ENCODE measurements at regions not wholly inside any gene's neighbourhood (a gene's known extent, or its start where the extent isn't known, plus 50 kb on each side); places are given as distances from the start of the nearest gene placed in this dataset.

DNA sequence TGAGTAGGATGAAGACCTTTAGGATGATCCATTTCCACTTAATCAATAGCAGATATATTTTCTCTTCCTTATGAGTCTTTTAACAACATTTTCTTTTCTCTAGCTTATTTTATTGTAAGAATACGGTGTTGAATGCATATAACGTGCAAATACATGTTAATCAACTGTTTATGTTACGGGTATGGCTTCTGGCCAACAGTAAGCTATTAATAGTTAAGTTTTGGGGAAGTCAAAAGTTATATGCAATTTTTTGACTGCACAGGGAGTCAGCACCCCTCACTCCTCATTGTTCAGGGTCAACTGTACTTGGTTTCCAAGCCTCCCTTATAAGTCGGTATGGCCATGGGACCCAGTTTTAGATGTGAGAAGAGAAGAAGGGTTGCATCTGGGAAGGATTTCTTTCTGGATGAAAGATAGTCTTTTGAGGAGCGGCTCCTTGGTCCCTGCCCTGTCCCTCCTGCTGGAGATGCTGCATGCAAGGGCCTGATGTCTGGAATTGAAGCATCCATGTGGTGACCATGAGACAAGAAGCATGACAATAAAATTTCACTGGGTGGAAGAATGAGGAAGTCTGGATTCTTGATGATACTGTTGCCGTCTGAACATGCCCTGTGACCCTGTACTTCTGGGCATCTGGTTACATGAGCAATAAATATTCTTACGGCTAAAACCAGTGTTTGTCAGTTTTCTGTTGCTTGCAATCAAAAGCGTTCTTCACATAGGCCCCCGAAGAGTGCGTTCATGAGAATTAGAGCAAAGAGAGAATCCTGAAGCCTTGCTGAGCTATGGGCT, 194.7 kb upstream of the PMEPA1 start:
- H3K4me1 Mint-ChIP-seq (ENCODE audit: low read depth): no peaks in the 10 kb centered on the region
- no peak overlapping the region for H3K4me3 Mint-ChIP-seq
- DNase-seq (ENCODE audit: low spot score): no peak
- H3K36me3 Mint-ChIP-seq (ENCODE audit: low read depth): no peaks in the 10 kb centered on the region
- intact Hi-C loops (cut with micrococcal nuclease): no loop called here
- peaks cover 14% of the 10 kb centered on the region for H3K27me3 Mint-ChIP-seq (ENCODE audit: insufficient read depth)
- H3K9me3 Mint-ChIP-seq: no peaks in the 10 kb centered on the region
- H3K27ac Mint-ChIP-seq: no peak overlapping the region

DNA sequence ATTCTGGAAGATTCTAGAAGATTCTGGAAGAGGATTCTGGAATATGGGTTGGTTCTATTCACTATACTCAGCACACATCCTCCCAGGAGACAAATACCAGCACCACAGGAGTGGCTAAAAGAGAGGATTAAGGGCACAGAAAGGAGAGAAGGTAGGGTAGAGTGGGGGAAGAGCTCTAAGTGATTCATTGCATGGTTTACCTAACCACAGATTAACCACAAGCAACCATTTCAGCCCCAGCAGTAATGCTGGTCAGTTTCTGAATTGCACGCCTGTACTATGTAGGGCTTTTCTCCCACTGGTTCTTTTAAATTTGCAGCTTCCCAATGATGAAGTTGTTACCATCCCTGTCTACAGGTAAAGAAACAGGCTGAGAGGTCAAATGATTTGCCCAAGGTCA, 192.7 kb upstream of the PMEPA1 start:
- H3K9me3 Mint-ChIP-seq: no peaks in the 10 kb centered on the region
- intact Hi-C loops (cut with micrococcal nuclease): no loop called here
- no peak overlapping the region for H3K27ac Mint-ChIP-seq
- H3K27me3 Mint-ChIP-seq (ENCODE audit: insufficient read depth): peaks cover 17% of the 10 kb centered on the region
- H3K4me3 Mint-ChIP-seq: no peak overlapping the region
- no peak for DNase-seq (ENCODE audit: low spot score)
- H3K4me1 Mint-ChIP-seq (ENCODE audit: low read depth): no peaks in the 10 kb centered on the region
- H3K36me3 Mint-ChIP-seq (ENCODE audit: low read depth): no peaks in the 10 kb centered on the region

DNA sequence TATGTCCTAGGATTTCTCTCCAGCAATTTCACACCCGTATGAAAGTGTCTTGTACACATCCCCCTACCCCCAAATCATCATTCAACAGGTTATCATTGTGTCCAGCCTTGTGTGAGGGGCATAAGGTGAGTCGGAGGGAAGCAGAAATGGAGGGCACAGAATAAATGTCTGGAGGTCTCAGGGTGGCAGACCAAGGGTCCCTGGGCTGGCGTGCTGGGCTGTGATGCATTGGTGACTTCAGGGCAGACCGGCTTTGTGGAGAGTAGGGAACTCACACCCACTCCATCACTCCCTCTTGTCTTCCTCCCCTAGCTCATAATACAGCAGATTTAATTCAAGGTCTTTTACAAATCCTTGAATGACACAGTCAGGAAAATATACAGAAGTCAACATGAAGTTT, 191.7 kb upstream of the PMEPA1 start:
- H3K27ac Mint-ChIP-seq: no peak overlapping the region
- H3K36me3 Mint-ChIP-seq (ENCODE audit: low read depth): no peaks in the 10 kb centered on the region
- peaks cover 17% of the 10 kb centered on the region for H3K27me3 Mint-ChIP-seq (ENCODE audit: insufficient read depth)
- no peak overlapping the region for H3K4me3 Mint-ChIP-seq
- H3K9me3 Mint-ChIP-seq: no peaks in the 10 kb centered on the region
- no peaks in the 10 kb centered on the region for H3K4me1 Mint-ChIP-seq (ENCODE audit: low read depth)
- intact Hi-C loops (cut with micrococcal nuclease): no loop called here
- no peak for DNase-seq (ENCODE audit: low spot score)

GRCh38 chr20:57900226-57900905, 190.6 kb upstream of the PMEPA1 start:
- Mint-ChIP-seq H3K27ac (no peak overlapping the region), H3K36me3 (ENCODE audit: low read depth) (no peaks in the 10 kb centered on the region), H3K4me1 (ENCODE audit: low read depth) (no peaks in the 10 kb centered on the region), H3K27me3 (ENCODE audit: insufficient read depth) (peaks cover 10% of the 10 kb centered on the region), H3K9me3 (no peaks in the 10 kb centered on the region), H3K4me3 (no peak overlapping the region)
- no peak for DNase-seq (ENCODE audit: low spot score)
- intact Hi-C loops (cut with micrococcal nuclease): no loop called here

DNA sequence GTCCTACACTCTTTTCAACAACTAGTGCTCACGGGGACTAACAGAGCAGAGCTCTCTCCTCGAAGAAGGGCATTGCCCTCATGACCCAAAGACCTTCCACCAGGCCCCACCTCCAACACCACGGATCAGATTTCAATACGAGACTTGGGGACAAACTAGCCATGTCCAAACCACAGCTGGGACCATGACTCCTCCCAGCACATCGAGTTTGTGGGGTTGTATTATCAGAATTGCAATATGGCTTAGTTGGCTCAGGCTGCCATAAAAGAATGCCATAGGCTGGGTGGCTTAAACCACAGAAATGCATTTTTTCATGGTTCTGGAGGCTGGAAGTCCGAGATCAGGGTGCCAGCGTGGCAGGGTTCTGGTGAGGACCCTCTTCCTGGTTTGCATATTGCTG, 189.7 kb upstream of the PMEPA1 start:
- no peaks in the 10 kb centered on the region for H3K9me3 Mint-ChIP-seq
- intact Hi-C loops (cut with micrococcal nuclease): no loop called here
- H3K27me3 Mint-ChIP-seq (ENCODE audit: insufficient read depth): peaks cover 5% of the 10 kb centered on the region
- H3K27ac Mint-ChIP-seq: no peak overlapping the region
- DNase-seq (ENCODE audit: low spot score): no peak
- no peak overlapping the region for H3K4me3 Mint-ChIP-seq
- no peaks in the 10 kb centered on the region for H3K36me3 Mint-ChIP-seq (ENCODE audit: low read depth)
- no peaks in the 10 kb centered on the region for H3K4me1 Mint-ChIP-seq (ENCODE audit: low read depth)

- H3K4me3 Mint-ChIP-seq: no peak overlapping the region
- no peaks in the 10 kb centered on the region for H3K4me1 Mint-ChIP-seq (ENCODE audit: low read depth)
- no peaks in the 10 kb centered on the region for H3K9me3 Mint-ChIP-seq
- no peaks in the 10 kb centered on the region for H3K36me3 Mint-ChIP-seq (ENCODE audit: low read depth)
- peaks cover 5% of the 10 kb centered on the region for H3K27me3 Mint-ChIP-seq (ENCODE audit: insufficient read depth)
- DNase-seq (ENCODE audit: low spot score): no peak
- intact Hi-C loops (cut with micrococcal nuclease): no loop called here
- no peak overlapping the region for H3K27ac Mint-ChIP-seq
Measured at GRCh38 chr20:57898332-57898731, 188.5 kb upstream of the PMEPA1 start.

DNA sequence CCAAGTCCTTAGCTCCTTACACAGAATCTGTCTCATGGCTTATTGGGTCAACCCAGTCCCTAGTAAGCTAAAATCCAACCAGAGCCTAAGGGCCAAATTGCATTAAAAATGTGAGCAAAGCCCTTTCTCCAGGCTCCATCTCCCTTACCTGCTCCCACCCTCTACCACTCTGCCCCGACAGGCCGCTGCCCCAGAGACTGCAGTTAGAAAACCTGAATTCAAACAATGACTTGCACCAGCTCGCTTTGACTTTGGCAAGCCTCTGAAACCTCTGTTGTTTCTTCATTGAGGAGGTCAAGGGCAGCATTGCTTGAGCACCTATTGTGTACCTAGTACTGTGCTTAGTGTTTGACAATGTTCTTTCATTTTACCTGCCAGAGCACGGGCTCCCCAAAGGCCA, 188.1 kb upstream of the PMEPA1 start:
- Mint-ChIP-seq H3K4me1 (ENCODE audit: low read depth) (no peaks in the 10 kb centered on the region), H3K9me3 (no peaks in the 10 kb centered on the region), H3K27me3 (ENCODE audit: insufficient read depth) (peaks cover 5% of the 10 kb centered on the region), H3K4me3 (no peak overlapping the region), H3K36me3 (ENCODE audit: low read depth) (no peaks in the 10 kb centered on the region), H3K27ac (no peak overlapping the region)
- DNase-seq (ENCODE audit: low spot score): no peak
- intact Hi-C loops (cut with micrococcal nuclease): no loop called here

DNA sequence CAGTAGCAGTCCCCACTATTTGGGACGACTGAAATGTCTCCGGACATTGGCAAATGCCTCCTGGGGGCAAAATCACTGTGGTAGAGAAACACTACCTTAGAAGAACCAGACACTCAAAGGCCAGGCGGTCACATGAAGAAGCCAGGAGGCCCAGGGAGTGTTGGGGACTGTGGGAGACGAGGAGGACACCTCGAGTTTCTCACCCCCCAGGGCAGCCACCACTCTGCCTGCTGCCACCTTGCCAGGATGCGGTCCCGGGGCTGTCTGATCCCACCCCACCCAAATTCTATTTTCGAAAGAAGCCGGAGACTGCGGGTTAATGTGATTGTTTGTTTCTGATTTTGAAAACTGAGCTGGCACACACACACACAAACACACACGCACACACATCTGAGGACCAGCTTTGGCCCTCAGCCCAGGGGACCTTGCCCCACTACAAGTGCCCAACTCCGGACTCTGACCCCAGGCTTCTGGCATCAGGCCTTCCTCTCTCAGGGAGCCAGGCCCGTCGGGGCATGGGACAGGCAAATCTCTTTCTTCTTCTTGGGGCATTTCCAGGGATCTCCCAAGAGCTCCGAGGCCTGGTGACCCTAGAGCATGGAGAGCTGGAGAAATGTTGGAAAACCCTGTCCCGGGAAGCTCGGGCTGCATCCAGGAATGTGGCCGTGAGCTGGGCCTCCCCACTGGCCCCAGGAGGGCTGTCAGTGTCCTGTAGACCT, 187.5 kb upstream of the PMEPA1 start:
- no peaks in the 10 kb centered on the region for H3K9me3 Mint-ChIP-seq
- peaks cover 5% of the 10 kb centered on the region for H3K27me3 Mint-ChIP-seq (ENCODE audit: insufficient read depth)
- intact Hi-C loops (cut with micrococcal nuclease): no loop called here
- no peak overlapping the region for H3K27ac Mint-ChIP-seq
- H3K36me3 Mint-ChIP-seq (ENCODE audit: low read depth): no peaks in the 10 kb centered on the region
- no peak overlapping the region for H3K4me3 Mint-ChIP-seq
- no peak for DNase-seq (ENCODE audit: low spot score)
- H3K4me1 Mint-ChIP-seq (ENCODE audit: low read depth): no peaks in the 10 kb centered on the region

DNA sequence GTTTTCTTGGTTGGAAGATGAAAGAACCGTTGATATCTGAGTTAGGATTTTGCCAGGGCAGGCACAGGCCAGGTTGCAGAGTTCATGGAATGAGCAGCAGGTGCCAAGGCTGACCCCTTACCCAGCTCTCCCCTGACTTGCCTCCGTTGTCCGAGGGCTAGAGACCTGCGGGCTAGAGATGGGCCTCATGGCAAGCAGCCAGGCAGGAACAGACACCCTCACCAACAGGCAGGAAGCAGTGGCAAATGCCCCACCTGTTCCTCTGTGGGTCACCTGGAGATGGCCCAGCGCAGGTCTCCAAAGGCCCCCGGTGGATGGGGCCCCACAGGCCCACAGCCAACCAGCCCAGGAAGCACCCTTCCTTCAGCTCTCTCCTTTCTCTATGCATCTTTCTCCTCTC, 186.7 kb upstream of the PMEPA1 start:
- Mint-ChIP-seq H3K9me3 (no peaks in the 10 kb centered on the region), H3K27me3 (ENCODE audit: insufficient read depth) (peaks cover 5% of the 10 kb centered on the region), H3K27ac (no peak overlapping the region), H3K36me3 (ENCODE audit: low read depth) (no peaks in the 10 kb centered on the region), H3K4me1 (ENCODE audit: low read depth) (no peaks in the 10 kb centered on the region), H3K4me3 (no peak overlapping the region)
- DNase-seq (ENCODE audit: low spot score): no peak
- intact Hi-C loops (cut with micrococcal nuclease): no loop called here

DNA sequence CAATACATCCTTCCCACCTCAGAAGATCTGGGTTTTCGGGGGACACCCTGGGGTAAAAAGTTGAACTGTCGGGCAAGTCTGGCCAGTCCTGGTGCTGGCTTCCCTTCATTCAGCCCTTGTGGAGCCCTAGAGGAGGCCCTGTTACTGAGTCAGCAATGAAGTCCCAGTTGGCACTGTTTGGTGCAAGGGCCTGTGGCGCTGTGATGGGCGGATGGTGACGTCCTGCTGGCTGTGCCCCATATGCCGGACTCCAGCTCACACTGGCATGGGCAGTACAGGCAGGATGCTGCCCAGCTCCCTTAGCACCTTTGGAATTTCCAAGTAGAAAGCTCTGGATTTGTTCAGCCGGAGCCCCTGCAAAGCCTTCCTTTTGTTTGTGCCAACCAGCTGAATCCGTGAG, 186.2 kb upstream of the PMEPA1 start:
- intact Hi-C loops (cut with micrococcal nuclease): no loop called here
- Mint-ChIP-seq H3K36me3 (ENCODE audit: low read depth) (no peaks in the 10 kb centered on the region), H3K27ac (no peak overlapping the region), H3K4me1 (ENCODE audit: low read depth) (no peaks in the 10 kb centered on the region), H3K27me3 (ENCODE audit: insufficient read depth) (peaks cover 3% of the 10 kb centered on the region), H3K9me3 (no peaks in the 10 kb centered on the region), H3K4me3 (no peak overlapping the region)
- DNase-seq (ENCODE audit: low spot score): no peak

DNA sequence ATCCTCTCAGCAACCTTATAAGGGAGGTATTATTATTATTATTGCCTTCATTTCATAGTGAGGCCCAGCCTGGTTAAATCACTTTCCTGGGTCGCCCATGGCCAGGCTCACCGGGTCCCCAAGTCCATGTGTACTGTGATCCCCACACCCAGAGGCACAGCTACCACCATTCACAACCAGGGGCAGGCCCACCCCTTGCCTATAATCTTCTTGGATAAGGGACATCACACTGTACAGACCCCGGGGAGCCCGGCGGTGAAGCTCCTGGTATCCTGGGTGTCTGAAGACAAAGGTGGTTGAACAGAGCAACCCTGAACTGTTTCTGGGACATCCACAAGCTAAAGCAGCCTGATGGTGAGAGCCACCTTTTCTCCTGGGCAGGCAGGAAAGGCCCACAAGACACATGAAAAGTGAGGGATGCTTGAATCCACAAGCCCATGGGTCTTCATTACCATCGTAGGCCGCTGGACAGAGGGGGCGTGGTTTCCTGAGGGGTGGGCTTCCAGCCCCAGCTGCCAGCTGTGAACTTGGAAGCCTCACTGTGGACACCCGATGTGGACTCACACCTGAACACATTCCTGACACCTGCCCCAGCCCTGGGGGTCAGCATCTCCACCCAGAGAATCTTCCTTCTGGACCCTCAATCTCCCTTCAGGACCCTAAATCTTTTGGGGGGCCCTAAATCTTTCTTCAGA, 185.5 kb upstream of the PMEPA1 start:
- no peaks in the 10 kb centered on the region for H3K9me3 Mint-ChIP-seq
- intact Hi-C loops (cut with micrococcal nuclease): no loop called here
- DNase-seq (ENCODE audit: low spot score): no peak
- H3K27ac Mint-ChIP-seq: no peak overlapping the region
- H3K4me3 Mint-ChIP-seq: no peak overlapping the region
- no peaks in the 10 kb centered on the region for H3K4me1 Mint-ChIP-seq (ENCODE audit: low read depth)
- H3K27me3 Mint-ChIP-seq (ENCODE audit: insufficient read depth): peaks cover 3% of the 10 kb centered on the region
- H3K36me3 Mint-ChIP-seq (ENCODE audit: low read depth): no peaks in the 10 kb centered on the region

DNA sequence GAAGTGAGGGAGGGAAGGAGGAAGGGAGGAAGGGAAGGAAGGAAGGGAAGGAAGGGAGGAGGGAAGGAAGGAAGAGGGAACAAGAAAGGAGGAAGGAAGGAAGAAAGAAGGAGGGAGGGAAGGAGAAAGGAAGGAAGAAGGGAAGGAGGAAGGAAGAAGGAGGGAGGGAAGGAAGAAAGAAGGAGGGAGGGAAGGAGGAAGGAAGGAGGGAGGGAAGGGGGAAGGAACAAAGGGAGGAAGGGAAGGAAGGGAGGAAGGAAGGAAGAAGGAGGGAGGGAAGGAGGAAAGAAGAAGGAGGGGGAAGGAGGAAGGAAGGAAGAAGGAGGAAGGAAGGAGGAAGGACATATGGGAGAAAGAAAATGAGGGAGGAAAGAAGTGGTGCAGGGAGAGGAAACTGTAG, 184.7 kb upstream of the PMEPA1 start:
- Mint-ChIP-seq H3K27me3 (ENCODE audit: insufficient read depth) (peaks cover 3% of the 10 kb centered on the region), H3K36me3 (ENCODE audit: low read depth) (no peaks in the 10 kb centered on the region), H3K9me3 (no peaks in the 10 kb centered on the region), H3K27ac (no peak overlapping the region), H3K4me1 (ENCODE audit: low read depth) (no peaks in the 10 kb centered on the region), H3K4me3 (no peak overlapping the region)
- no peak for DNase-seq (ENCODE audit: low spot score)
- intact Hi-C loops (cut with micrococcal nuclease): no loop called here

- no peak for DNase-seq (ENCODE audit: low spot score)
- intact Hi-C loops (cut with micrococcal nuclease): no loop called here
- Mint-ChIP-seq H3K9me3 (no peaks in the 10 kb centered on the region), H3K4me3 (no peak overlapping the region), H3K27ac (no peak overlapping the region), H3K4me1 (ENCODE audit: low read depth) (no peaks in the 10 kb centered on the region), H3K27me3 (ENCODE audit: insufficient read depth) (no peaks in the 10 kb centered on the region), H3K36me3 (ENCODE audit: low read depth) (no peaks in the 10 kb centered on the region)
Measured at GRCh38 chr20:57894096-57894495, 184.3 kb upstream of the PMEPA1 start.
